Peyer's patch (tissue), 4 donors: ENCODE measurements at regions not wholly inside any gene's neighbourhood (a gene's known extent, or its start where the extent isn't known, plus 50 kb on each side); places are given as distances from the start of the nearest gene placed in this dataset.

ENCODE experiments used
- POLR2A ChIP-seq, 2 donors: fragments of 450-650 bp; IDR thresholded peaks; one replicate each; pipeline ENCODE4 v1.5.1; 2017; ENCODE audit warnings: antibody characterized with exemption in 2 of 2, mild to moderate bottlenecking in 2 of 2, moderate library complexity in 2 of 2
- TF ChIP-seq, protein P1 (sequence below), 6 experiments: fragments of 450-650 bp in 4 of 6; fragments of 200-600 bp in 2 of 6; sonication (generic) in 1 of 6; IDR thresholded peaks; one replicate each; pipeline ENCODE4 v1.5.1; 2017 to 2019; ENCODE audit warnings: antibody characterized with exemption in 6 of 6, mild to moderate bottlenecking in 3 of 6, moderate library complexity in 1 of 6

DNA sequence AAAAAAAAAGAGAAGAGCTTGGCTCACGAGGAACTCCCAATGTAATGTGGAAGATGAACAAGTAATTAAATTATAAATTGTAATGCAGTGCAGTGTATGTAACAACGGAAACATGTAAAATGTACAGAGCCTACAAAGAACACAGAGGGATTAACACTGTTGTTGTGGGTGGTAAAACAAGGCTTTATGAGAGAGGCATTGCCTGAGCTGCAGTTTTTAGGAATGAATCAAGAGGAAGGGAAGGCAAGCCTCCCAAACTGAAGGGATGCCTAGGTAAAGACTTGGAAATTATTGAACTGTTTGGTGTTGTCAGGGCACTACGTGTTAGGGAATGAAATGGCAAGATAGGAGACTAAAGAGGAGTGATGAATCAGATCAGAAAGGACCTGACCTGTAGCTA is 213.7 kb downstream of the HTR7 start:
- TF ChIP-seq, protein P1, sequence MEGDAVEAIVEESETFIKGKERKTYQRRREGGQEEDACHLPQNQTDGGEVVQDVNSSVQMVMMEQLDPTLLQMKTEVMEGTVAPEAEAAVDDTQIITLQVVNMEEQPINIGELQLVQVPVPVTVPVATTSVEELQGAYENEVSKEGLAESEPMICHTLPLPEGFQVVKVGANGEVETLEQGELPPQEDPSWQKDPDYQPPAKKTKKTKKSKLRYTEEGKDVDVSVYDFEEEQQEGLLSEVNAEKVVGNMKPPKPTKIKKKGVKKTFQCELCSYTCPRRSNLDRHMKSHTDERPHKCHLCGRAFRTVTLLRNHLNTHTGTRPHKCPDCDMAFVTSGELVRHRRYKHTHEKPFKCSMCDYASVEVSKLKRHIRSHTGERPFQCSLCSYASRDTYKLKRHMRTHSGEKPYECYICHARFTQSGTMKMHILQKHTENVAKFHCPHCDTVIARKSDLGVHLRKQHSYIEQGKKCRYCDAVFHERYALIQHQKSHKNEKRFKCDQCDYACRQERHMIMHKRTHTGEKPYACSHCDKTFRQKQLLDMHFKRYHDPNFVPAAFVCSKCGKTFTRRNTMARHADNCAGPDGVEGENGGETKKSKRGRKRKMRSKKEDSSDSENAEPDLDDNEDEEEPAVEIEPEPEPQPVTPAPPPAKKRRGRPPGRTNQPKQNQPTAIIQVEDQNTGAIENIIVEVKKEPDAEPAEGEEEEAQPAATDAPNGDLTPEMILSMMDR (IDR thresholded peaks at IDR 0.05): no peak
- TF ChIP-seq POLR2A (IDR thresholded peaks at IDR 0.05): no peak
